Lower leg skin (tissue), 3 donors: ENCODE measurements at regions not wholly inside any gene's neighbourhood (a gene's known extent, or its start where the extent isn't known, plus 50 kb on each side); places are given as distances from the start of the nearest gene placed in this dataset.

ENCODE experiments used
- CTCF ChIP-seq, 3 donors: fragments of 450-650 bp; IDR thresholded peaks; one replicate each; pipeline ENCODE4 v1.5.1; 2016; ENCODE audit warnings: antibody characterized with exemption in 3 of 3, mild to moderate bottlenecking in 3 of 3, moderate library complexity in 2 of 3
- POLR2A ChIP-seq, 2 donors: fragments of 450-650 bp; IDR thresholded peaks; one replicate each; pipeline ENCODE4 v1.6.1; 2016 to 2017; ENCODE audit warnings: antibody characterized with exemption in 2 of 2, mild to moderate bottlenecking in 1 of 2, moderate library complexity in 1 of 2

- TF ChIP-seq CTCF (IDR thresholded peaks at IDR 0.05) (no peak), POLR2A (IDR thresholded peaks at IDR 0.05) (no peak)
Observed at GRCh38 chr12:29088611-29089219, 60.4 kb upstream of the FAR2 start.
